Astrocyte of the spinal cord (primary cell): ENCODE measurements at regions not wholly inside any gene's neighbourhood (a gene's known extent, or its start where the extent isn't known, plus 50 kb on each side); places are given as distances from the start of the nearest gene placed in this dataset.

Experiments used
- DNase-seq: peaks from one replicate; pipeline ENCODE4 v3.0.0; 2011; ENCODE audit warnings: low read depth, low spot score
- H3K4me3 ChIP-seq: 2 replicates; pipeline ENCODE4 v1.5.1; 2011; ENCODE audit warnings: low read depth, mild to moderate bottlenecking, low read length, moderate library complexity
- CTCF ChIP-seq: IDR thresholded peaks from 2 replicates; pipeline ENCODE4 v1.5.1; 2012; ENCODE audit warnings: low read depth, mild to moderate bottlenecking, low read length, inconsistent platforms
- in situ Hi-C: cut with HindIII; loops from 2 replicates; pipeline ENCODE4 v1.10.0; 2017; ENCODE audit warnings: low sequenced_read_pairs

DNA sequence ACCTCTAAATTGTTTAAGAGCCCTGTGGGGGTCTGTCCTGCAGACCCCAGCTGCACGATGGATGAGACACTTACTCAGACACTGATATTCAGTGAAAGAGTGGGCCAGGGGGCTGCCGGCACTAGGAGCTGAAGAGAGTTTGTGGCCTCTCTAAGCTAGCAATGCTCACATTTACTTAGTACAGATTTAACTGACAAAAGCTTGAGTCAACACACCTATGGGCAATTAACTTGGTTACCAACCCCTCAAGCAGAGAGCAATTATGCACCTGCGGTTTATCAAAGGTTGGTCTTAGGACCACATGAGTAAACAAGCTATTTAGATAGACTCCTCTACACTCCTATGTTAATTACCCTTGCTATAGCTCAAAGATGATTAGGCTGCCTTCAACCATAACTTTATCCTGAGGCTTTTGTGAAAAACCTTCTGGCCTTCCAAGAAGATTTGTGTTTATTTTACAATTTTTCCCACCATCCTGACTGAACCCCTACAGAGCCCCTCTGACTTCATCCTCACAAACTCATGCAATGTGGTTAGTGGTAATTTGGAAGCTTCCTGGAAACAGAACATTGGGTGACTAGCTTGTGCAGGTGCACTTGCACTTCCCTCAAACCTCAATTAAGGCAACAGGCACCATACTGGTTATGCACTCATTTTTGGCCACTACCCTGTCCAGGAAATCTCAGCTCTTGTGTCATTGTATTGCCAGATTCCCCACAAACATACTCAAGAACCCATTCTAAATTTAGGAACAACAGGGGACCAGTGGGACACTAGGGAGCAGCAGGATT lies 234.4 kb upstream of the ITM2A start:
- TF ChIP-seq CTCF = no peak
- H3K4me3 ChIP-seq = no peak overlapping the region
- no peak for DNase-seq
- in situ Hi-C loops = no loop called here

GRCh38 chrX:79592259-79592658 lies 225.1 kb upstream of the ITM2A start:
- in situ Hi-C loops = no loop called here
- DNase-seq = no peak
- no peak overlapping the region for H3K4me3 ChIP-seq
- TF ChIP-seq CTCF = no peak

GRCh38 chrX:79588233-79588632 lies 221.1 kb upstream of the ITM2A start:
- in situ Hi-C loops = no loop called here
- DNase-seq = no peak
- TF ChIP-seq CTCF = no peak
- no peak overlapping the region for H3K4me3 ChIP-seq

DNA sequence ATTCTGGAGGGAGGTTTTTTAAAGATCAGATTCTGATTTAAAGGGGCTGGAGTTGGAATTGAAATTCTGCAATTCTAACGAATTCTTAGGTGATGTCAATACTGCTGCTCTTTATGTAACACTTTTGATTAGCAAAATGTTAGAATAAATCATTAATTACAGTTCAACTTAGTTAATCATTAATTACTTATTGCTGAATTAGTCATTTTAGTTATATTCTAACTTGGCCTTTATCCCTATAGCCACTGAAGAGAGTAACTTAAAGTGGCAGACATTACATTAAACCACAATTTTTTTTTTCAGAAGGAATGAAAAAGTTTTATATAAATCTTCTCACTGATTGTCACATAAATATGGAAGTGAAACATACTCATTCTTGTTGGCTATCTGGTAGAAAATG lies 206.6 kb upstream of the ITM2A start:
- TF ChIP-seq CTCF = no peak
- in situ Hi-C loops = no loop called here
- DNase-seq = no peak
- H3K4me3 ChIP-seq = no peak overlapping the region

GRCh38 chrX:79572566-79572965 lies 205.4 kb upstream of the ITM2A start:
- no peak for TF ChIP-seq CTCF
- no peak overlapping the region for H3K4me3 ChIP-seq
- DNase-seq = no peak
- in situ Hi-C loops = no loop called here

GRCh38 chrX:79570524-79571240 lies 203.5 kb upstream of the ITM2A start:
- no peak for DNase-seq
- TF ChIP-seq CTCF = no peak
- no peak overlapping the region for H3K4me3 ChIP-seq
- in situ Hi-C loops = no loop called here
